ENCODE measurements at regions not wholly inside any gene's neighbourhood (a gene's known extent, or its start where the extent isn't known, plus 50 kb on each side); places are given as distances from the start of the nearest gene placed in this dataset.

GRCh38 chr7:36082216-36082615, 70.8 kb upstream of the EEPD1 start:
- H3K79me2 ChIP-seq (ENCODE audit: low read length): no peaks in the 10 kb centered on the region
- no peak overlapping the region for H3K4me3 ChIP-seq (ENCODE audit: low read length)
- no peak for TF ChIP-seq EZH2phosphoT487 (IDR thresholded peaks at IDR 0.05; ENCODE audit: low read depth)
- no peak for TF ChIP-seq CTCF (IDR thresholded peaks at IDR 0.05; ENCODE audit: low read depth, low read length)

GRCh38 chr7:36082910-36083309, 70.1 kb upstream of the EEPD1 start:
- no peaks in the 10 kb centered on the region for H3K36me3 ChIP-seq (replicated peaks; ENCODE audit: low read depth, low read length)
- TF ChIP-seq EZH2phosphoT487 (IDR thresholded peaks at IDR 0.05; ENCODE audit: low read depth): no peak
- no peak for TF ChIP-seq CTCF (IDR thresholded peaks at IDR 0.05; ENCODE audit: low read depth, low read length)
- no peak overlapping the region for H3K27ac ChIP-seq (ENCODE audit: low read length)
- no peaks in the 10 kb centered on the region for H3K79me2 ChIP-seq (ENCODE audit: low read length)
- H3K4me1 ChIP-seq (ENCODE audit: low read length): no peaks in the 10 kb centered on the region
- H3K9me3 ChIP-seq (ENCODE audit: insufficient read depth, low read length): no peaks in the 10 kb centered on the region
- no peak overlapping the region for H2AFZ ChIP-seq (ENCODE audit: low read depth, low read length)
- no peak overlapping the region for H3K4me2 ChIP-seq (ENCODE audit: low read length)
- peaks cover 12% of the 10 kb centered on the region; the same call in 1 of the 2 replicates for H3K27me3 ChIP-seq (ENCODE audit: low read depth, low read length)
- H3K4me3 ChIP-seq (ENCODE audit: low read length): no peak overlapping the region
- H4K20me1 ChIP-seq (ENCODE audit: insufficient read depth, low read length): no peaks in the 10 kb centered on the region; the same call in 1 of the 2 replicates
- H3K9ac ChIP-seq (ENCODE audit: low read length): no peak overlapping the region

More at GRCh38 chr7:36082216-36082615, 70.8 kb upstream of the EEPD1 start:
- Histone ChIP-seq H3K9me3 (ENCODE audit: insufficient read depth, low read length) (no peaks in the 10 kb centered on the region), H3K9ac (ENCODE audit: low read length) (no peak overlapping the region), H3K27ac (ENCODE audit: low read length) (no peak overlapping the region), H3K4me2 (ENCODE audit: low read length) (no peak overlapping the region), H4K20me1 (ENCODE audit: insufficient read depth, low read length) (no peaks in the 10 kb centered on the region; the same call in 1 of the 2 replicates), H3K36me3 (replicated peaks; ENCODE audit: low read depth, low read length) (no peaks in the 10 kb centered on the region), H3K4me1 (ENCODE audit: low read length) (no peaks in the 10 kb centered on the region), H3K27me3 (ENCODE audit: low read depth, low read length) (peaks cover 12% of the 10 kb centered on the region; the same call in 1 of the 2 replicates), H2AFZ (ENCODE audit: low read depth, low read length) (no peak overlapping the region)

GRCh38 chr7:36083626-36084380, 69.3 kb upstream of the EEPD1 start:
- Histone ChIP-seq H3K79me2 (ENCODE audit: low read length) (no peaks in the 10 kb centered on the region), H3K27ac (ENCODE audit: low read length) (no peak overlapping the region), H2AFZ (ENCODE audit: low read depth, low read length) (no peak overlapping the region), H3K27me3 (ENCODE audit: low read depth, low read length) (peaks cover 12% of the 10 kb centered on the region; the same call in 1 of the 2 replicates), H3K4me1 (ENCODE audit: low read length) (no peaks in the 10 kb centered on the region), H3K4me3 (ENCODE audit: low read length) (no peak overlapping the region), H3K9me3 (ENCODE audit: insufficient read depth, low read length) (no peaks in the 10 kb centered on the region; the same call in 1 of the 2 replicates), H3K36me3 (replicated peaks; ENCODE audit: low read depth, low read length) (no peaks in the 10 kb centered on the region), H4K20me1 (ENCODE audit: insufficient read depth, low read length) (no peaks in the 10 kb centered on the region; the same call in 1 of the 2 replicates), H3K4me2 (ENCODE audit: low read length) (no peak overlapping the region), H3K9ac (ENCODE audit: low read length) (no peak overlapping the region)
- no peak for TF ChIP-seq EZH2phosphoT487 (IDR thresholded peaks at IDR 0.05; ENCODE audit: low read depth)
- TF ChIP-seq CTCF (IDR thresholded peaks at IDR 0.05; ENCODE audit: low read depth, low read length): no peak

- H3K4me1 ChIP-seq (ENCODE audit: low read length): no peaks in the 10 kb centered on the region
- no peak overlapping the region for H3K4me3 ChIP-seq (ENCODE audit: low read length)
- H3K4me2 ChIP-seq (ENCODE audit: low read length): no peak overlapping the region
- H3K79me2 ChIP-seq (ENCODE audit: low read length): no peaks in the 10 kb centered on the region
- H3K27ac ChIP-seq (ENCODE audit: low read length): no peak overlapping the region
- no peaks in the 10 kb centered on the region; the same call in 1 of the 2 replicates for H3K9me3 ChIP-seq (ENCODE audit: insufficient read depth, low read length)
- H2AFZ ChIP-seq (ENCODE audit: low read depth, low read length): no peak overlapping the region
- peaks cover 12% of the 10 kb centered on the region; the same call in 1 of the 2 replicates for H3K27me3 ChIP-seq (ENCODE audit: low read depth, low read length)
- no peak overlapping the region for H3K9ac ChIP-seq (ENCODE audit: low read length)
- no peaks in the 10 kb centered on the region for H3K36me3 ChIP-seq (replicated peaks; ENCODE audit: low read depth, low read length)
- no peaks in the 10 kb centered on the region; the same call in 1 of the 2 replicates for H4K20me1 ChIP-seq (ENCODE audit: insufficient read depth, low read length)
- TF ChIP-seq EZH2phosphoT487 (IDR thresholded peaks at IDR 0.05; ENCODE audit: low read depth) (no peak), CTCF (IDR thresholded peaks at IDR 0.05; ENCODE audit: low read depth, low read length) (no peak)
Observed at GRCh38 chr7:36084485-36085091, 68.5 kb upstream of the EEPD1 start.
